ENCODE measurements at regions not wholly inside any gene's neighbourhood (a gene's known extent, or its start where the extent isn't known, plus 50 kb on each side); places are given as distances from the start of the nearest gene placed in this dataset.
"Not testable (repeated sequence)": the region's sequence is repeated elsewhere in the genome, so short reads cannot be mapped to it uniquely, and the experiment has no call there.

GRCh38 chr6:76942203-76942966, 520.9 kb downstream of the HTR1B start:
- DNase-seq = no peak

GRCh38 chr6:76940191-76940590, 523.1 kb downstream of the HTR1B start:
- no peak for DNase-seq

- no peak for DNase-seq
Observed at GRCh38 chr6:76914737-76915136, 548.6 kb downstream of the HTR1B start.

- not testable (repeated sequence) for DNase-seq
Observed at GRCh38 chr6:76905541-76905940, 557.8 kb downstream of the HTR1B start.

GRCh38 chr6:76892542-76892941, 570.7 kb downstream of the HTR1B start:
- DNase-seq = no peak

GRCh38 chr6:76888351-76888750, 574.9 kb downstream of the HTR1B start:
- DNase-seq = no peak

GRCh38 chr6:76886900-76887299, 576.4 kb downstream of the HTR1B start:
- no peak for DNase-seq

GRCh38 chr6:76885861-76886301, 577.4 kb downstream of the HTR1B start:
- no peak for DNase-seq

GRCh38 chr6:76881414-76881813, 581.9 kb downstream of the HTR1B start:
- DNase-seq = no peak

- peak; percentile 92 for DNase-seq
Observed at GRCh38 chr6:76876922-76877553, 586.3 kb downstream of the HTR1B start.

GRCh38 chr6:76876430-76876829, 586.9 kb downstream of the HTR1B start:
- DNase-seq = not testable (repeated sequence)

GRCh38 chr6:76867182-76867581, 596.1 kb downstream of the HTR1B start:
- no peak for DNase-seq

- DNase-seq = no peak
Observed at GRCh38 chr6:76866091-76866915, 597.0 kb downstream of the HTR1B start.

GRCh38 chr6:76862936-76863335, 600.4 kb downstream of the HTR1B start:
- DNase-seq = no peak

- DNase-seq = peak; percentile 71
Observed at GRCh38 chr6:76861403-76861802, 601.9 kb downstream of the HTR1B start.

GRCh38 chr6:76856065-76856464, 607.2 kb downstream of the HTR1B start:
- DNase-seq = no peak

- no peak for DNase-seq
Observed at GRCh38 chr6:76852776-76853175, 610.5 kb downstream of the HTR1B start.

- peak; percentile 71 for DNase-seq
Observed at GRCh38 chr6:76849274-76849970, 613.9 kb downstream of the HTR1B start.

GRCh38 chr6:76843054-76843822, 620.1 kb downstream of the HTR1B start:
- no peak for DNase-seq

- DNase-seq = no peak
Observed at GRCh38 chr6:76840865-76841264, 622.4 kb downstream of the HTR1B start.

GRCh38 chr6:76840041-76840745, 623.1 kb downstream of the HTR1B start:
- no peak for DNase-seq

GRCh38 chr6:76839505-76839904, 623.8 kb downstream of the HTR1B start:
- DNase-seq = no peak

All from DMS53 (cell line).